ENCODE measurements at regions not wholly inside any gene's neighbourhood (a gene's known extent, or its start where the extent isn't known, plus 50 kb on each side); places are given as distances from the start of the nearest gene placed in this dataset.

GRCh38 chr12:127592245-127592644 is 674.7 kb upstream of the TMEM132C start:
- TF ChIP-seq EZH2 (IDR thresholded peaks at IDR 0.05; ENCODE audit: insufficient read depth, poor library complexity, severe bottlenecking) (no peak), EZH2phosphoT487 (IDR thresholded peaks at IDR 0.05; ENCODE audit: insufficient read depth, low read depth) (no peak)

All from GM23248 (cell line).